IMR-90 (cell line): ENCODE measurements at regions not wholly inside any gene's neighbourhood (a gene's known extent, or its start where the extent isn't known, plus 50 kb on each side); places are given as distances from the start of the nearest gene placed in this dataset.

Experiments used
- ATAC-seq: fragments of 200-7000 bp; cut with Tn5 transposase; 2 replicates; pipeline ENCODE4 v1.9.1; 2020; ENCODE audit warnings: low read depth, mild to moderate bottlenecking, moderate library complexity
- BruUV-seq: library from RNA; stranded (reverse); fragments of 400-500 nt; replicated peaks from 2 replicates; lab custom pipeline; 2021; lab: Mats Ljungman, UMichigan
- CTCF ChIA-PET: fragments of 300-600 bp; formaldehyde crosslinking; extraction: SDS; loops from one replicate; lab custom pipeline; 2021; ENCODE audit warnings: antibody characterized with exemption; lab: Yijun Ruan, JAX
- POLR2A ChIA-PET: fragments of 300-600 bp; sonication (Branson Sonifier 250); formaldehyde crosslinking; loops from one replicate; lab custom pipeline; 2022; ENCODE audit warnings: antibody characterized with exemption; ENCODE audit not compliant: unreplicated experiment; lab: Charles Lee
- DNase-seq: peaks from one replicate; pipeline ENCODE4 v3.0.0; 2013
- H2AFZ ChIP-seq: replicated peaks from 2 replicates; pipeline ENCODE3; 2013; ENCODE audit warnings: low read length, mild to moderate bottlenecking; ENCODE audit not compliant: poor library complexity
- H2AK5ac ChIP-seq: 2 replicates; pipeline ENCODE4 v1.6.1; 2013; ENCODE audit warnings: low read depth, low read length, inconsistent platforms
- H2AK9ac ChIP-seq: replicated peaks from 2 replicates; pipeline ENCODE3; 2013; ENCODE audit warnings: mild to moderate bottlenecking, low read depth, low read length, moderate library complexity; ENCODE audit not compliant: poor library complexity
- H2BK120ac ChIP-seq: 2 replicates; pipeline ENCODE4 v1.6.1; 2013; ENCODE audit warnings: low read depth, low read length, inconsistent platforms
- H2BK15ac ChIP-seq: 3 replicates; pipeline ENCODE4 v1.6.1; 2013; ENCODE audit warnings: low read depth, low read length, inconsistent platforms
- H2BK20ac ChIP-seq: 2 replicates; pipeline ENCODE4 v1.6.1; 2013; ENCODE audit warnings: low read depth, mild to moderate bottlenecking, inconsistent platforms, low read length, moderate library complexity
- H2BK5ac ChIP-seq: 2 replicates; pipeline ENCODE4 v1.6.1; 2013; ENCODE audit warnings: mild to moderate bottlenecking, low read depth, low read length, inconsistent platforms; ENCODE audit not compliant: poor library complexity, severe bottlenecking
- H3K14ac ChIP-seq: replicated peaks from 2 replicates; pipeline ENCODE4 v1.6.1; 2013; ENCODE audit warnings: low read depth, low read length, inconsistent platforms
- H3K18ac ChIP-seq: 2 replicates; pipeline ENCODE4 v1.6.1; 2013; ENCODE audit warnings: low read depth, low read length, control low read depth
- H3K23ac ChIP-seq: 2 replicates; pipeline ENCODE4 v1.6.1; 2013; ENCODE audit warnings: low read depth, low read length, inconsistent platforms
- H3K27ac ChIP-seq: 2 replicates; pipeline ENCODE4 v1.5.1; 2013; ENCODE audit warnings: mild to moderate bottlenecking, control low read depth, low read length; ENCODE audit not compliant: insufficient read depth
- H3K27me3 ChIP-seq: 2 replicates; pipeline ENCODE4 v1.6.1; 2013; ENCODE audit warnings: low read length; ENCODE audit not compliant: control insufficient read depth, insufficient read depth
- H3K36me3 ChIP-seq: 2 replicates; pipeline ENCODE4 v1.6.1; 2013; ENCODE audit warnings: low read length, mixed read lengths; ENCODE audit not compliant: control insufficient read depth, insufficient read depth
- H3K4ac ChIP-seq: 2 replicates; pipeline ENCODE4 v1.6.1; 2013; ENCODE audit warnings: low read depth, low read length, inconsistent platforms
- H3K4me1 ChIP-seq: 2 replicates; pipeline ENCODE4 v1.6.1; 2013; ENCODE audit warnings: low read length, mixed read lengths; ENCODE audit not compliant: control insufficient read depth, insufficient read depth
- H3K4me2 ChIP-seq: 2 replicates; pipeline ENCODE4 v1.6.1; 2013; ENCODE audit warnings: low read depth, mild to moderate bottlenecking, control low read depth, low read length, moderate library complexity
- H3K4me3 ChIP-seq: 2 replicates; pipeline ENCODE4 v1.5.1; 2013; ENCODE audit warnings: low read depth, mild to moderate bottlenecking, control low read depth, low read length, moderate library complexity; ENCODE audit not compliant: insufficient read depth
- H3K56ac ChIP-seq: 2 replicates; pipeline ENCODE4 v1.6.1; 2013; ENCODE audit warnings: low read length, inconsistent platforms; ENCODE audit not compliant: insufficient read depth; ENCODE audit errors: extremely low read depth
- H3K79me1 ChIP-seq, 2 experiments: 2 replicates each; pipeline ENCODE4 v1.6.1; 2013; ENCODE audit warnings: low read length in 2 of 2, inconsistent platforms in 1 of 2, low read depth in 1 of 2
- H3K9ac ChIP-seq: 2 replicates; pipeline ENCODE4 v1.6.1; 2013; ENCODE audit warnings: low read depth, low read length, control low read depth
- H3K9me1 ChIP-seq: 2 replicates; pipeline ENCODE4 v1.6.1; 2013; ENCODE audit warnings: low read length, inconsistent platforms; ENCODE audit not compliant: insufficient read depth
- H3K9me3 ChIP-seq: 2 replicates; pipeline ENCODE4 v1.6.1; 2013; ENCODE audit warnings: low read length; ENCODE audit not compliant: control insufficient read depth, insufficient read depth
- H4K20me1 ChIP-seq: 2 replicates; pipeline ENCODE4 v1.6.1; 2013; ENCODE audit warnings: low read length, inconsistent platforms; ENCODE audit not compliant: insufficient read depth
- H4K5ac ChIP-seq: 2 replicates; pipeline ENCODE4 v1.6.1; 2013; ENCODE audit warnings: mild to moderate bottlenecking, low read depth, low read length, control low read depth
- H4K8ac ChIP-seq, 2 experiments: 2 replicates each; pipeline ENCODE4 v1.6.1; 2013; ENCODE audit warnings: low read depth in 2 of 2, low read length in 2 of 2, control low read depth in 1 of 2, inconsistent platforms in 1 of 2
- H4K91ac ChIP-seq: 2 replicates; pipeline ENCODE4 v1.6.1; 2013; ENCODE audit warnings: low read depth, low read length, inconsistent platforms; ENCODE audit not compliant: insufficient read depth
- BHLHE40 ChIP-seq: fragments of 150-350 bp; IDR thresholded peaks from 2 replicates; pipeline ENCODE4 v1.6.1; 2016; ENCODE audit warnings: mild to moderate bottlenecking, low read depth, low read length
- CEBPB ChIP-seq: IDR thresholded peaks from 2 replicates; pipeline ENCODE4 v1.6.1; 2012; ENCODE audit warnings: low read depth, low read length, improper control_type of control experiment
- CHD1 ChIP-seq: IDR thresholded peaks from 2 replicates; pipeline ENCODE4 v1.6.1; 2012; ENCODE audit warnings: low read depth, low read length, improper control_type of control experiment
- FOS ChIP-seq: fragments of 150-350 bp; IDR thresholded peaks from 2 replicates; pipeline ENCODE4 v1.6.1; 2016; ENCODE audit warnings: low read depth, low read length
- MAFK ChIP-seq: IDR thresholded peaks from 2 replicates; pipeline ENCODE4 v1.6.1; 2012; ENCODE audit warnings: low read depth, low read length, improper control_type of control experiment
- MAZ ChIP-seq: IDR thresholded peaks from 2 replicates; pipeline ENCODE4 v1.6.1; 2012; ENCODE audit warnings: low read depth, mild to moderate bottlenecking, low read length, improper control_type of control experiment, moderate library complexity, borderline replicate concordance
- MXI1 ChIP-seq: IDR thresholded peaks from 2 replicates; pipeline ENCODE4 v1.6.1; 2012; ENCODE audit warnings: low read depth, mild to moderate bottlenecking, low read length, moderate library complexity, borderline replicate concordance
- NFE2L2 ChIP-seq: fragments of 150-350 bp; IDR thresholded peaks from 2 replicates; pipeline ENCODE4 v1.6.1; 2016; ENCODE audit warnings: low read depth, mild to moderate bottlenecking, low read length
- POLR2A ChIP-seq: IDR thresholded peaks from 2 replicates; pipeline ENCODE4 v1.6.1; 2012; ENCODE audit warnings: mild to moderate bottlenecking, low read depth, low read length
- RAD21 ChIP-seq: IDR thresholded peaks from 2 replicates; pipeline ENCODE4 v1.6.1; 2012; ENCODE audit warnings: low read length, improper control_type of control experiment
- RCOR1 ChIP-seq: IDR thresholded peaks from 2 replicates; pipeline ENCODE4 v1.6.1; 2012; ENCODE audit warnings: mild to moderate bottlenecking, low read length, improper control_type of control experiment; ENCODE audit not compliant: insufficient replicate concordance
- RFX5 ChIP-seq: IDR thresholded peaks from 2 replicates; pipeline ENCODE4 v1.8.0; 2012; ENCODE audit warnings: low read depth, mild to moderate bottlenecking, low read length, moderate library complexity
- SMC3 ChIP-seq: fragments of 150-350 bp; IDR thresholded peaks from 2 replicates; pipeline ENCODE4 v1.6.1; 2016; ENCODE audit warnings: low read depth, mild to moderate bottlenecking, antibody characterized with exemption, low read length, moderate library complexity
- WGBS, 2 experiments: methylation state at CpG; one replicate each; pipeline versions ENCODE4 v1.1.5 to v1.1.7; 2013; ENCODE audit warnings: missing lambda C conversion rate in 2 of 2; ENCODE audit not compliant: insufficient read length in 1 of 2; ENCODE audit errors: extremely low coverage in 2 of 2; 5-methylcytosine and 5-hydroxymethylcytosine counted together
- dilution Hi-C: fragments of 300-500 bp; cut with HindIII; formaldehyde crosslinking; loops from one replicate; pipeline ENCODE4 v1.14.3; 2018; ENCODE audit warnings: low sequenced_read_pairs; ENCODE audit not compliant: unreplicated experiment
- in situ Hi-C: fragments of 300-500 bp; cut with MboI; formaldehyde crosslinking; loops from 3 replicates; pipeline ENCODE4 v1.14.3; 2019; ENCODE audit warnings: low sequenced_read_pairs, inconsistent platforms, mixed read lengths
- intact Hi-C: fragments of 100-400 bp; cut with micrococcal nuclease; formaldehyde crosslinking; loops from 2 replicates; pipeline ENCODE4 v1.10.0; 2022
- TF ChIP-seq, protein P1 (sequence below): fragments of 150-350 bp; IDR thresholded peaks from 2 replicates; pipeline ENCODE4 v1.6.1; 2017; ENCODE audit warnings: mild to moderate bottlenecking, antibody characterized with exemption, low read length, low read depth
- TF ChIP-seq, protein P2 (sequence below): conservative IDR thresholded peaks from 2 replicates; pipeline ENCODE4 v1.5.1; 2012; ENCODE audit warnings: mild to moderate bottlenecking, low read depth, low read length, improper control_type of control experiment
- TF ChIP-seq, protein P3 (sequence below): fragments of 150-350 bp; IDR thresholded peaks from 2 replicates; pipeline ENCODE4 v1.6.1; 2016; ENCODE audit warnings: low read depth, mild to moderate bottlenecking, low read length, moderate library complexity, borderline replicate concordance

DNA sequence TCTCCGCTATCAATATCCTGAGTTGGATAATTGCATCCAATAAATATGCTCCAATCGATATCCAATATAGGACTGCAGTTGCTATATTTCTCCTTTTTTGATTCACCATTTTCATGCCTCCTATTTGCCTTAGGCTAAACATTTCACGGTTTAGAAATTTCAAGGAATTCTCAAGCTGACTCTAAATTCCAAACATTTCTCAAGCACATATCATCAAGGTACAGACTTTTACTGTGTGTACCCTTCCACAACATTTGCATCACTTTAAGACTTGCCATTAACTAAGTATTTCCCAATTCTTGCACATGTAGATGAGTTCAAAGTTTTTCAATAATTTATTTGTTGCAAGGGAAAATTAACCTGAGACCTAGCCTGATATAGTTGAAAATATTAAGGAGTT lies 795.2 kb upstream of the TMPRSS15 start:
- intact Hi-C loops (no loop called here), dilution Hi-C loops (no loop called here), in situ Hi-C loops (no loop called here)
- Histone ChIP-seq H3K4me2 (no peak overlapping the region), H2BK120ac (no peak overlapping the region), H3K9me3 (peaks cover 7% of the 10 kb centered on the region), H3K27me3 (no peaks in the 10 kb centered on the region), H3K27ac (no peak overlapping the region), H4K91ac (no peak overlapping the region), H3K36me3 (no peaks in the 10 kb centered on the region), H3K23ac (no peak overlapping the region), H2AFZ (no peak overlapping the region), H4K8ac (no peak overlapping the region), H3K4me3 (no peak overlapping the region), H3K4ac (no peak overlapping the region), H3K18ac (no peak overlapping the region), H2AK5ac (no peak overlapping the region), H3K9ac (no peak overlapping the region), H4K5ac (no peak overlapping the region), H3K4me1 (no peaks in the 10 kb centered on the region), H2BK5ac (no peak overlapping the region), H3K79me1 (no peaks in the 10 kb centered on the region), H3K9me1 (no peaks in the 10 kb centered on the region), H2BK20ac (no peak overlapping the region), H3K56ac (no peak overlapping the region), H2AK9ac (no peak overlapping the region), H3K14ac (no peak overlapping the region), H2BK15ac (no peak overlapping the region), H4K20me1 (no peaks in the 10 kb centered on the region)
- ChIA-PET POLR2A (no interaction called here), CTCF (no interaction called here)
- TF ChIP-seq MAFK (no peak), FOS (no peak), NFE2L2 (no peak), POLR2A (no peak), RFX5 (no peak), CHD1 (no peak), SMC3 (no peak), CEBPB (no peak), MAZ (no peak), RAD21 (no peak), BHLHE40 (no peak), MXI1 (no peak), RCOR1 (no peak)
- TF ChIP-seq, protein P1, sequence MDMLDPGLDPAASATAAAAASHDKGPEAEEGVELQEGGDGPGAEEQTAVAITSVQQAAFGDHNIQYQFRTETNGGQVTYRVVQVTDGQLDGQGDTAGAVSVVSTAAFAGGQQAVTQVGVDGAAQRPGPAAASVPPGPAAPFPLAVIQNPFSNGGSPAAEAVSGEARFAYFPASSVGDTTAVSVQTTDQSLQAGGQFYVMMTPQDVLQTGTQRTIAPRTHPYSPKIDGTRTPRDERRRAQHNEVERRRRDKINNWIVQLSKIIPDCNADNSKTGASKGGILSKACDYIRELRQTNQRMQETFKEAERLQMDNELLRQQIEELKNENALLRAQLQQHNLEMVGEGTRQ = no peak
- TF ChIP-seq, protein P2, sequence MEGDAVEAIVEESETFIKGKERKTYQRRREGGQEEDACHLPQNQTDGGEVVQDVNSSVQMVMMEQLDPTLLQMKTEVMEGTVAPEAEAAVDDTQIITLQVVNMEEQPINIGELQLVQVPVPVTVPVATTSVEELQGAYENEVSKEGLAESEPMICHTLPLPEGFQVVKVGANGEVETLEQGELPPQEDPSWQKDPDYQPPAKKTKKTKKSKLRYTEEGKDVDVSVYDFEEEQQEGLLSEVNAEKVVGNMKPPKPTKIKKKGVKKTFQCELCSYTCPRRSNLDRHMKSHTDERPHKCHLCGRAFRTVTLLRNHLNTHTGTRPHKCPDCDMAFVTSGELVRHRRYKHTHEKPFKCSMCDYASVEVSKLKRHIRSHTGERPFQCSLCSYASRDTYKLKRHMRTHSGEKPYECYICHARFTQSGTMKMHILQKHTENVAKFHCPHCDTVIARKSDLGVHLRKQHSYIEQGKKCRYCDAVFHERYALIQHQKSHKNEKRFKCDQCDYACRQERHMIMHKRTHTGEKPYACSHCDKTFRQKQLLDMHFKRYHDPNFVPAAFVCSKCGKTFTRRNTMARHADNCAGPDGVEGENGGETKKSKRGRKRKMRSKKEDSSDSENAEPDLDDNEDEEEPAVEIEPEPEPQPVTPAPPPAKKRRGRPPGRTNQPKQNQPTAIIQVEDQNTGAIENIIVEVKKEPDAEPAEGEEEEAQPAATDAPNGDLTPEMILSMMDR = no peak
- TF ChIP-seq, protein P3, sequence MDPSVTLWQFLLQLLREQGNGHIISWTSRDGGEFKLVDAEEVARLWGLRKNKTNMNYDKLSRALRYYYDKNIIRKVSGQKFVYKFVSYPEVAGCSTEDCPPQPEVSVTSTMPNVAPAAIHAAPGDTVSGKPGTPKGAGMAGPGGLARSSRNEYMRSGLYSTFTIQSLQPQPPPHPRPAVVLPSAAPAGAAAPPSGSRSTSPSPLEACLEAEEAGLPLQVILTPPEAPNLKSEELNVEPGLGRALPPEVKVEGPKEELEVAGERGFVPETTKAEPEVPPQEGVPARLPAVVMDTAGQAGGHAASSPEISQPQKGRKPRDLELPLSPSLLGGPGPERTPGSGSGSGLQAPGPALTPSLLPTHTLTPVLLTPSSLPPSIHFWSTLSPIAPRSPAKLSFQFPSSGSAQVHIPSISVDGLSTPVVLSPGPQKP = no peak
- BruUV-seq = no TSS peak
- WGBS, 2 experiments = 55% methylated on average over 2 of the region's 3 CpGs; no CpG with 5 or more reads in 1 of the 2 experiments
- no peak for ATAC-seq
- DNase-seq = no peak
